GM21717 (cell line): ENCODE measurements at regions not wholly inside any gene's neighbourhood (a gene's known extent, or its start where the extent isn't known, plus 50 kb on each side); places are given as distances from the start of the nearest gene placed in this dataset.

Experiments
- ATAC-seq: cut with Tn5 transposase; IDR thresholded peaks from one replicate; pipeline ENCODE4 v1.9.1; 2021; ENCODE audit warnings: mild to moderate bottlenecking, moderate library complexity; ENCODE audit not compliant: unreplicated experiment

DNA sequence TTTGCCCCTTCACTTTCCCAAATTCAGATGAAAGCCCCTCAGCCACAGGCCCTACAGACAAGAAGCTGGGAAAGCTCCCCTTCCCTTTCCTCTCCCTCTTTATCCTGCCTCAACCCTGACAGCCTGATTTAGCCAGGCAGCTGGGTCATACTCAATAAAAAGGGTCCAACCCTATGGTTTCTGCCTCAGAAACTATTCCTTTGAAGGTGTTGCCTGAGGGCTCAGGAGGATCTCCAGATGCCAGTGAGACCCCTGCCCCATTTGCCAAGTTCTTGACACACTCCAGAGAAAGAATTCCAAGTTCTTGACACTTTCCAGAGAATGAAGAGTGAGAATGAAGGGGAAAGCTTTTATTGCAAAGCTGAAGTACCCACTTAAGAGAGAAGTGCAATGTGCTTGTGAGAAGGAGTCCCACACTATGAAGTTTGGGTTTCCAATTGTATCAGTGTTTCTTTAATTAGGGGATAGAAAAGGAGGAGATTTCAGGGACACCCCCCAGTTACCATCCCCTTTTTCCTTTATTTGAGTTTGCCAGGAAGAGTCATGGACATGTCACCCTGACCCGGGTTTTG is 576.2 kb downstream of the METTL4 start:
- ATAC-seq = no peak

DNA sequence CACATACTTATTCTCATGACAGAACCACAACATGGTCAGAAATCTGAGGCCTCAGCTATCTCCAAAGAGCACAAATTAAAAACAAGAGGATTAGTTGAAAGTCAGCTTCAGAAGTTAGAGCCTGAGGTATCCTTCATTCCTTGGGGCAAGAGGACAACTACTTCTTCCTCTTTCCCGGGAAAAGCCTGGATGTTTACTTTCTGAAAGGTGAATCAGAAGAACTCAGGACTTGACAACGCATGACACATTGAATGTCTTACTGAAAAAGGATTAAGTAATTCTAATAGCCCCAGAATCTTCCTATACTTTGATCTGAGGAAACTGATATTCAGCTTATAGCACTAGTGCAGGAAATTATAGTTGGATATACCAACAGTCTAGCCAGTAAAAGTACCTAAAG is 573.2 kb downstream of the METTL4 start:
- no peak for ATAC-seq

DNA sequence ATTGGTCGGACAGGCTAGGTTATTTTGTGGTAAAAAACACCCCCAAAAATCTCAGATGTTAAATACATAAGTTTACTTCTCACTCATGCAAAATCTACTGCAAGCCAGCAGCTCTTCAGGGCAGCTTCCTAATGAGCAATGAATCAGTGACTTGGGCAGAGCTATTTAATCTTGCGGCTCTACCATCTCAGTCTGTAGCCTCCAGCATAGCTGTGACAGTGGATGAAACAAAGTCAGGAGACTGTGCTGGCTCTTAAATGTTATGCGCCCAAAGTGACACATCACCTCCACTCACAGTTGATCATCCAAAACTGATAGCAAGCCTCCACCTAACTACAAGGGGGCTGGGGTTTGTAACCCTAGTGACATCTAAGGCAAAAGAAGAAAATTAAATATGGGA is 571.9 kb downstream of the METTL4 start:
- no peak for ATAC-seq

DNA sequence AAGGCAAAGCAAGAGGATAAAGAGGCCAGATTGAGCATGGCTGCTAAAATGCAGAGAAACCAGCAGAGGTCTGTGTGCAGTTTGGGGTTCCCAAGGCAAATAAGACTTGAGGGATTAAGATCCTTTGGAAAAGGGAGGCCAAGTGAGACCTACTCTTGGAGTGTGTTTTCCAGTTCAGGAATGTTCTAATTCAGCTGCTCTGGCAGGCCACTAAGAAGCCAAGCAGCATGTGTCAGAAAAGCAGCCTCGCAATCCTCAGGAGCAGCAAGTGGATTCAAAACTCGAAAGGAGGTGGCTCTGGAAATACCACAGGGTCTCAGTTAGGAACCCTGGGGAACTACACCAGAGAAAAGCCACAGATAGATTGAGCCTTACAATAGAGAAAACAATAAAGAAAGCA is 569.2 kb downstream of the METTL4 start:
- ATAC-seq = no peak

DNA sequence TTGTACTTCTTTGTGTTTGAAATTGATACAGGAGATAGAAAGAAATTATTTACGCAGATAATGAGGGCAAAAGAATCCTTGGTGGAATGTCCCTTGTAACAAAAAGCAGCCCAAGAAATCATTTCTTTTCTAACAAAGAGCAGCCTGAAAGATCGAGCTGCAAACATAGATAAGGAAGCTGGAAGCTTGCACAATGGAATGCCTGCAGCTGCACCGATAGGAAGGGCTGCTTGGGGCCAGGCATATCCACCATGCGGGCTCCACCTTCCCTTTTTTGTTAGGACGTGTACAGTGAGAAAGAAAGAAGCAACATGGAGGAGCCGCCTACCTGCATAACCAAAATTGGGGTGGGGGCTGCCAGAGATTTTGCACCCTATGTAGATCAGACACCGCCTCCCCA is 568.7 kb downstream of the METTL4 start:
- no peak for ATAC-seq

DNA sequence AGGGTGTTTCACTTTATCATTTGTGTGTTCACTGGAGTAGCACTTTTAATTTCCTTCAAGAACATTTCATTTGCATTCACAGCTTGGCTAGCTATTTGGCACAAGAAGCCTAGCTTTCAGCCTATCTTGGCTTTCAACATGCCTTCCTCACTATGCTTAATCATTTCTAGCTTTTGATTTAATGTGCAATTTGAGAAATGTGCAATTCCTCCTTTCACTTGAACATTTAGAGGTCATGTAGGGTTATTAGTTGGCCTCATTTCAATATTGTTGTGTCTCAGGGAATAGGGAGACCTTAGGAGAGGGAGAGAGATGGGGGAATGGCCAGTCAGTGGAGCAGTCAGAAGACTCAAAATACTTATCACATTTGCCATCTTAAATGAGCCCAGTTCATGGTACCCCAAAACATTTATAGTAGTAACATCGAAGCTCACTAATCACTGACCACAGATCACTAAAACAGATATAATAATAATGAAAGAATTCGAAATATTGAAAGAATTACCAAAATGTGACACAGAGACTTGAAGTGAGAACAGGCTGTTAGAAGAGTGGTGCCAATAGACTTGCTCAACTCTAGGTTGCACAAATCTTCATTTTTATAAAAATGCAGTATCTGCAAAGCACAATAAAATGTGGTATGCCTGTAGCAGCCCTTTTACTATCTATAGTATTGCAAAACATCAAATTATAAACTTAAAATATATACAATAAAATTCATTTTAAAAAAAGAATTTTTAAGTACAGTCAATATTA is 561.2 kb downstream of the METTL4 start:
- ATAC-seq = no peak

DNA sequence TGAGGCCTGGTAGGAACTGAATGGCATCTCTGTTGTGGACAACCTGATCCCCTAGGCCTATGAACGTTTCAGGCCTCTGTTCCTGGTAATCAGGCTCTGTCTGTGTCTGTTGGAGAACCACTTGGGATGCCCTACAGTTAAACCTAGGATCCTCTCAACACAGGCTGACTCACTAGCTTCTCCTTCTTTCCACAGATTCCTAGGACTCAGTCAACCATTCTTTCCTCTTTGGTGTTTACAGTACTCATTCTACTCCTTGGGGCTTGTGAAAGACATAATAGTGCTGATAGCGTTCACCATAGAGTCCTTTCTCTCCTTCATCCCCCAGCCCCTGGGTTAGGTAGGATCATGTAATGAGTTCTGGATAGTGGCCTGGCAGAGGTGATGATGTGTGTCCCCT is 544.3 kb downstream of the METTL4 start:
- no peak for ATAC-seq

DNA sequence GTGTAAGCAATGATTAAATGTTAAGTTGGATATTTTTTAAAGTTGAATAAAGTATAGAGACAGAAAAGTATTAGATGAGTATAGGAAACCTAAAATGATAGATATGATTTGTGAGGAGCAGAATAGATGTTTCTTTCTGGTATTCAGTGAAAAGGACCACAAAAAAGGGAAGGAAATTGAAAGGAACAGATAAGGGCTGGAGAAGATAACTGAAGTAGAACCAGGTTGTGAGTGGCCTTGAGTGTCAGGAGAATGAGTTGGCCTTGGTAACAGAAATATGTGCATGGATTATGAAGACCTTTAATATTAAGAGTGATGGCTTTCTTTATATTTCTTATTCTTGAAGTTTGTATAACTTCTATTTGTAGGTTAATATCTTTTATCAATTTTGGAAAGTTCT is 543.5 kb downstream of the METTL4 start:
- ATAC-seq = no peak

DNA sequence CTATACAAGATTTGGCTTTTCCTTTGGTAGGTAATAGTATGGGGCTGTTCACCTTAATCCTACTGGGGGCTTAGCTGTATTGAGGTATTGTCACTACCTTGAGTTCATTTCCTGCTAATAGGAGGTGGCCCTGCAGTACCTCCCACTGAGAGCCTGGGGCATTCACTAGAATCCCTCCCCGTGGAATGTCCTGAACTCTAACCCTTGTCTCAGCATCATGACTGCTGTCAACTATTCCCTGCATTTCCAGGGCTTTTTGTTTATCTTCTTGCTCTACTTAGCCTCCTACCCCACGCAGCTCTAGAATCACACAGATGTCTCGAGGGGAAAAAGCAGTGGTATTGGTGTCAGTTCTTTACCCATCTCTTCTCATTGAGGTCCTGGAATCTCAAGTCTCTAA is 542.3 kb downstream of the METTL4 start:
- ATAC-seq = no peak

DNA sequence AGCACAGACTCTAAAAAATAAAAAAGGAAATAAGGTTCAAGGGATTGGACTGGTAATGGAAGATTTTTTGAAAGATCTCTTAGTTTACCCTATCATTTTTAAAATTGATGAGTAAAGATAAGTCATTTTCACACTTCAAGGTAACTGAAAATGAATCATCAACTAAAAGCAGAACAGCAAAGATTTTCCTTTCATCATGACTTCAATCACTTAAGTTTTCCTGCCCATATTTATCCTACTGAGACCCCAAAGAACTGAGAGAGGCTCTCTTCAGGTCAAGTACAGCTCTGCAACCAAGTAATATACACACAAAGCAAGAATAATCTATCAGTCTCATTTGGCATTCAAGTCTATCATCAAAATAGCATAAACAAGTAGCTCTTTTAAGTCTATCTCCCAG is 540.7 kb downstream of the METTL4 start:
- ATAC-seq = no peak

DNA sequence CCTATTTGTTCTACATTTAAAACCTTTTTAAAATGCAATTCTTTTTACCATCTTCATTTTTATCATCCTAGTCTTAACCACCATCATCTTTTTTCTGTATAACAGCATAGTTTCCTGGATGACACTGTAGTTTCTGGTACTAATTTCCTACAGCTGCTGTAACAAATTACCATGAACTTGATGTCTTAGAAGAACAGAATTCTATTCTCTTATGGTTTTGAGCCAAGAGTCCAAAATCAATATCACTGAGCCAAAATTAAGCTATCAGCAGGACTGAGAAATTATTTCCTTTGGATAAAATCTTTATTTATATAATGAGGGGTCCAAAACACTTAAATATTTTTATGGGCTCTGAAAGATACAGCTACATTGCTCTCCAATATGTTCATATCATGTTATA is 539.3 kb downstream of the METTL4 start:
- ATAC-seq = no peak

DNA sequence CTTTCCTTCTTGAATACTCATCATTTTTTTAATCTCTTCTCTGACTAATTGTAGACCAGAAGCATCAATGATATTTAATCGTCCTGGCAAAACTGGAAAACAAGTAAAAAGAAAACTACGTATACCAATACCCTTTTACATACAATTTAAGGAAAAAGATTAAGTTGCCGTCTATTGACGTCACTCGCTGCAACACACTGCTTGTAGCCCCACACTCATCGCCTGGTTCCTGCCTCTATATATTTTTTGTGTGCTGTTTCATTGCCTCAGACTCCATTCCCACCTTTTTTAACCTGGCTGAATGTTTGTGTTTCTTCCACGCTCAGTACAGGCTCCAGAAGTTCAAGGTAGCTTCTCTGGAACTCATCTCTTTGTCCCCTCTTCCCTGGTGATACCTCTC is 536.2 kb downstream of the METTL4 start:
- no peak for ATAC-seq

DNA sequence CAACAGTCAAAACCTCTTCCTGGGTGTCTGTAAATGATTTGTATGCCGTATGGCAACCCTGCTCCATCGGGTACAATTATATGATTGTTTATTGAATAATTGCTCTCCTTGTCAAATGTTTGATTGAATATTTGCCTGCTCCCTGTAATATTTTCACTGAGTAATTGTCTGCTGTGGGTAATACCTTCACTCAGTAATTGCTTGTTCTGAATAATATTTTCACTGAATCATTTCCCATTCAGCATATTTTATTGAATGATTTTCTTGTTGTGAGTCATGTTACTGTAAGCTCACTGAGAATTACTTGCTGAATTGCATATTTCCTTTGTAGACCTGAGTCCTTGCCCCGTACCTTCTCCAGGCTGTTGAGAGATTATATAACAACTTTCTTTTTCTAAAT is 535.2 kb downstream of the METTL4 start:
- ATAC-seq = no peak

DNA sequence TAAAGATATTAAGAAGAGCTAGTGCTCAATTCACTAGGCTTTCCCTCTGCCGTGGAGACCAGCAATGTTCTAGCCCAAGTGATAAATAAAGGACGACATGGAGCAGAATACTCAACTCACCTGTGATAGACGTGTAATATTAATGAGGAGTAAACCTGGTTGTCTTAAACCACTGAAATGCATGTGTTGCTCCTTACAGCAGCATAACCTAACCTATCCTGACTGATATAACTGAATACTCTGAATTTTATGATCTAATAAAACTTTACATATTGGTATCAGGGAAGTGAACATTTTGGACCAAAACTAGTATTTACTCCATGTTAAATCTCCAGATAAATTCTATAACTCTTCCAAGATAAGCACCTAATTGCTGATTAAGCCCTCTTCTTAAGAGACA is 531.0 kb downstream of the METTL4 start:
- ATAC-seq = no peak

DNA sequence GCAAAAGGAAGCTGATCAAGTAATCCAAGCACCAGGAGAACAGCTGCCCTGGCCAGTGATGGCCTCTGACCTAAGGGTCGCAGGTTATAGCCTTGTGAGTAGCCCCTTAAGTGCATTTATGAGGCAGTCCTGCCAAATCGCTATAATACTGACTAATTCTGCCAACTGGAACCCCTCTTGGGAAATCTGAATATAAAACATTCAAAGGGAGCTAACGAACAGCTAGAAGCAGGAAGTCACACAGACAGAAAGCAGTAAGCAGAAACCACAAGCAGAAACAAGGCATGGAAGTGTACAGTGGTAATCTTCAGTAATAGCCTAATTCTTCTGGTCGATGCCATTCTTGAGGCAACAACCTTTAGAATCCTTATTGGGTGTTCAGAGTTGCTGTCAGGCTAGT is 521.3 kb downstream of the METTL4 start:
- no peak for ATAC-seq

DNA sequence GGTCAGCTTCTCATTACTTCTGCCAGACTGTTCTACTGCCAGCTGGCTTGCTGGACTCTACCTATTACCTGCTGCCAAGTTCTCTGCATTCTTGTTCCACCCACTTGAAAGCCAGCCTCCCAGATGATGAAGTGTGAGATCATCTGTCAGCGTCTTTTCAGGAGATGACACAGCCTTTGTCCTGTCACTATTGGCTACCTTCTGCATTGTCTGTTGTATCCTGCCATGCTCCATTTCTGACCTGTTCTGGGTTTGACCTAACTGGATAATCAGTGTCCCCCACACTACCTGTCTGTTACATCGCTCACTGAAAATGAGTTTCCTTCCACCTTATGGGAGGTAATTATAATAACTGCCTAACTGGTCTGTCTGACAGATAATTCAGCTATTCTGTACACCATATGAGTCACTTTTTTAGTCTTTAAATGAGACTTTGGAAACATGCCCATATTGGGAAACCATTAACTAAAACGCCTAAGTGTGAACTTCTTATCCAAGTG is 520.6 kb downstream of the METTL4 start:
- no peak for ATAC-seq

DNA sequence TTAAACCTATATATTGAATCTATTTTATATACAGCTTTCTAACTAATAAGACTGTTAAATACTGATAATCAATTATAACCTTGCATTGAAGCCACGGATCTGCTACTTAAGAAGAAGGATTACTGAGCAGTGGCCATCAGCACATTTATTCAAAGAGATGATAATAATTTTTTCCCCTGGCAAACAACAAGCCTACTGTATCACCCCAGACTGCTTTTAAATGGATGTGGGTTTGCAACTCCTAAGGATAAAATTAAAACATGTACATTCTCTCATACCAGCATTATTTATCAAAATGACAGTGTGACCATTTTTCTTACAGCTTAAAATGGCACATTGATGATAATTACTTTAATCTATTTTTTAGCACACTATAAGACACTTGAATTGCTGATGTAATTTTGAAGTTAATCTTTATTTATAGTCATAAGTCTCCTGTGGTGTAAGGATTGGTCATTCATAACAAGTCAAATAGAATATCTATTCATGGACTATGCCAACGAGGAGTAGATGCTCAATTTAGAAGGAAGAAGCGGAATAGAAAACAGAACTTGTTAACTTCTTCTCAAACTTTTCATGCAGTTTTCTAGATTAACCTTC is 517.7 kb downstream of the METTL4 start:
- ATAC-seq = no peak

DNA sequence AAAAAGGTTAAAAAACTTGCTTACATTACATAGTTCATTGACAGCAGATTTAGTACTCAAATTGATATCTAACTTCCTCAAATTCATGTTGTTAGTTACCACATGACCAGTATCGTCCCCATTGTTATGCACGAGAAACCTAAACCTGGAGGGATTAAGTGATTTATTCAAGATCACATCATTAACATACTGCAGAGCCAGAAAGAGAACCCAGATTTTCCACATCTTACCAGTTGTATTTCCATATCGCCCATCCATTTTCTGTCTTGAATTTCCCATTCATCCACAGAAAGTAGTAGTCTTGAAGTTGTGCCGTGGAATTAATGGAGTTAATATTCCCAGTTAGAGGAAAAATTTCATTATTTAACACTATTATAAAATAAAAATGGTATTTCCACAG is 512.0 kb downstream of the METTL4 start:
- no peak for ATAC-seq

DNA sequence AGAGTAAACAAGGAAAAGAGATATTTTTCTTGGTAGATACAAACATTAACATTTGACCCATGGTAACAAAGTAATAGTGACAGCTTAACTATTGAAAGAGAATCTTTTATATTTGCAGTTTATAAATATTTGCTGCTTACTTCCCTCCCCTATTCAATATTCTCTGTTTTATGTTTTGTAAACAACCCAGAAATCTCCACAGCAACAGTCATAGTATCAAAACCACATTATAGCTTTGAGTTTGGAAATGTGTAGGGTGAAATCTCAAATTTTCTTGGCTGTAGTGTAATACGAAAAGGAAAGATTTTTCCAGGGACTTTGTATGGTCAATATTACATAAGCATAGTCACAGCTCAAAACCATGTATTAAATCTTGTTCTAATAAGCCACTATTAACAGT is 511.2 kb downstream of the METTL4 start:
- ATAC-seq = no peak

DNA sequence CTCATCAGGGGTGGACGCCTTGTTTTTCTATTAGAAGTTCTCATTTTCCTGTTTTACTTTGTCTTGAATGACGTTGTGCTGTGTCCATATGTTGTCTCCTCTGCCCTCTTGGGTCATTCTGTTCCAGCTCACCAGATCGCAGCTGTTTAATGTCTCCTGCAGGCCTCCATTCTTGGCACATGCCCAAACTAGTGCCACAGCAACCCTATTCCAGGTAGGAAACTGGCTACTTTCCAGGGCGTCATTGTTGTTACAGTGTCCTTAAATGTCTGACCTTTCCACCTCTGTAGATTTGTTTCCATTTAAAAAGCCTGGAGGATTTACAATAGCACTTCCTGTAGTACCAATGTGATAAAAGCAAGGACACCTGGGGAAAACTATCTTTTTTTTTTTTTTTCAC is 500.7 kb downstream of the METTL4 start:
- ATAC-seq = no peak

DNA sequence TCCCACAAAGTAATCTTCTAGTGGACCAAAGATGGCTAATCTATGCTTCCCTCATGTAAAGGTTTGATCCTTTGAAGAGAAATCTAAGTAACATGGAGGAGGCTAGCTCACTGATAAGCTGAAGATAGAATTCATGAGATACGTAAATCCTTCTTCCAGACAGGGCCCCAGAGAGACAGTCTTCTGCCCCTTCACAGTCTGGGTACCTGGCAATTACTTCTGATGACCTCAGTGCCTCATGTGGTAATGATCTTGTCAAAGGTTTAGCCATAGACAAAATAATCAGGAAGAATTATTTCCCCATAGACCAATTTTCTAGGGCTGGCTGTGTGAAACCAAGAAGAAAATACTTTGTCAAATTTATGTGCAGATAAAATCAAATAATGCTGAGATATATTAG is 495.8 kb downstream of the METTL4 start:
- ATAC-seq = no peak

DNA sequence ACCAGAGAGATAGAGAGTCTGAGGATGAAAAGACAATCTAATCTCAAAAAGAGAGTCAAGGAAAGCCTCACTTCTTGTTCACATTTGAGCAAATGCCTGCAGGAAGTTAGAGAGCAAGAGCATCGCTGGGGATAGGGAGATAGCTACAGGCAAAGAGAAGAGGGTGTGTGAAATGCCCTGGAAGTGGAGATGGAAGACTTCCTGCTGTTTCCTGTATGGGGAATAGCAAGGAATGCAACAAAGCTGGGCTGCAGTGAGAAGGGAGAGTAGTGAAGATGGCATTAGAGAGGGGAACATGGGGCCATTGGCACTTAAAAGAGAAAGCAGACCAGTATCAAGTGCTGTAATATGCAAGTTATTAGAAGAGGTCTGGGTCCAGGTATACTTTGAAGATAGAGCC is 488.6 kb downstream of the METTL4 start:
- ATAC-seq = no peak
